Germinal center (tissue), 1 donor: ENCODE measurements at regions not wholly inside any gene's neighbourhood (a gene's known extent, or its start where the extent isn't known, plus 50 kb on each side); places are given as distances from the start of the nearest gene placed in this dataset.

Experiments
- DNase-seq: peaks from one replicate; pipeline ENCODE4 v3.0.0; 2012; ENCODE audit warnings: mixed read lengths, low spot score

GRCh38 chr13:111537843-111538499 lies 217.5 kb downstream of the TEX29 start:
- DNase-seq: no peak

GRCh38 chr13:111539252-111539651 lies 218.8 kb downstream of the TEX29 start:
- no peak for DNase-seq

GRCh38 chr13:111539791-111540446 lies 219.5 kb downstream of the TEX29 start:
- no peak for DNase-seq

- DNase-seq: no peak
These were observed 220.0 kb downstream of the TEX29 start for GRCh38 chr13:111540486-111540885.

- DNase-seq: no peak
These were observed 220.9 kb downstream of the TEX29 start for GRCh38 chr13:111541345-111541744.

GRCh38 chr13:111541752-111542529 lies 221.5 kb downstream of the TEX29 start:
- DNase-seq: no peak

- no peak for DNase-seq
These were observed 222.3 kb downstream of the TEX29 start for GRCh38 chr13:111542530-111543341.

- no peak for DNase-seq
These were observed 226.7 kb downstream of the TEX29 start for GRCh38 chr13:111546921-111547675.

- no peak for DNase-seq
These were observed 227.4 kb downstream of the TEX29 start for GRCh38 chr13:111547726-111548273.

GRCh38 chr13:111548301-111548700 lies 227.9 kb downstream of the TEX29 start:
- DNase-seq: no peak

GRCh38 chr13:111548805-111549204 lies 228.4 kb downstream of the TEX29 start:
- DNase-seq: no peak

- no peak for DNase-seq
These were observed 229.0 kb downstream of the TEX29 start for GRCh38 chr13:111549464-111549863.

- no peak for DNase-seq
These were observed 229.6 kb downstream of the TEX29 start for GRCh38 chr13:111550062-111550461.

- no peak for DNase-seq
These were observed 230.9 kb downstream of the TEX29 start for GRCh38 chr13:111551204-111551820.

- DNase-seq: no peak
These were observed 232.6 kb downstream of the TEX29 start for GRCh38 chr13:111552891-111553655.

- no peak for DNase-seq
These were observed 234.3 kb downstream of the TEX29 start for GRCh38 chr13:111554539-111555267.

- DNase-seq: no peak
These were observed 234.9 kb downstream of the TEX29 start for GRCh38 chr13:111555268-111555808.

- DNase-seq: no peak
These were observed 235.5 kb downstream of the TEX29 start for GRCh38 chr13:111555903-111556302.

- DNase-seq: no peak
These were observed 236.1 kb downstream of the TEX29 start for GRCh38 chr13:111556496-111556895.
